ENCODE measurements at regions not wholly inside any gene's neighbourhood (a gene's known extent, or its start where the extent isn't known, plus 50 kb on each side); places are given as distances from the start of the nearest gene placed in this dataset.
"Not testable (repeated sequence)": the region's sequence is repeated elsewhere in the genome, so short reads cannot be mapped to it uniquely, and the experiment has no call there.

DNA sequence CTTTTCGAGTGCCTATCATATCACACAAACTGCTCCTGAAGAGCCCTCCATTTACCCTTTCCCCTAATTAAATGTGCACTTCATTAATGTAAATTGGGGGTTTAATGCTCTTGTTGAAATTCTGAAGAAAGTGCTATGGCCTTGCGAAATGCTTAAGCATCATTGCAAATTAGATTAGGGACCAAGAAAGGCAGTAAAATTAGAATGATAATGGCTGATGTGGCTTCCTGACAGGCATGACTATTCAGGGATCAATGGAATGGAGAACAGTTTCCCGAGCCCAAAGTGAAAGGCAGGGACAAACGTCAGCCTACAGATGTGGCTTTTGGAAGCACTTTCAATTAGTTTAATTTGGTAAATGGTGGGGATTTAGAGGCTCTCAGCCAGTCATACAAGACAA, 120.1 kb downstream of the NKX6-1 start:
- DNase-seq: no peak

DNA sequence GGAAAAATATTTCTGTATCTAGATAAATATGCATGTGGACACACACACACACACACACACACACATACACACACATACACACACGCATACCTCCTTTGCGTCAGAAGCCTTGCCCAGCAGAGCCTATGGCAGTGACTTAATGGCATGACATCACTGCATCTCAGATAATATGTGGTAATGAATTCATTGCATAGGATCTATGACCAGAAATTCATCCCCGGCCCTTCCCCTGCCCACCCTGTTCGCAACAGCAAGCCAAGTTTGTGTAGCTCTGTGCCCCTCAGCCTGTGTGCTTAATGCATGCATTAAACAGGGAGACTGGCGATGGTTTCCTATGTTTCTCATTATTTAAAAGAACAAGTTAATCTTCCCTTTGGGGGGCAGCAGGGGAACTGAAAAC, 120.7 kb downstream of the NKX6-1 start:
- no peak for DNase-seq

DNA sequence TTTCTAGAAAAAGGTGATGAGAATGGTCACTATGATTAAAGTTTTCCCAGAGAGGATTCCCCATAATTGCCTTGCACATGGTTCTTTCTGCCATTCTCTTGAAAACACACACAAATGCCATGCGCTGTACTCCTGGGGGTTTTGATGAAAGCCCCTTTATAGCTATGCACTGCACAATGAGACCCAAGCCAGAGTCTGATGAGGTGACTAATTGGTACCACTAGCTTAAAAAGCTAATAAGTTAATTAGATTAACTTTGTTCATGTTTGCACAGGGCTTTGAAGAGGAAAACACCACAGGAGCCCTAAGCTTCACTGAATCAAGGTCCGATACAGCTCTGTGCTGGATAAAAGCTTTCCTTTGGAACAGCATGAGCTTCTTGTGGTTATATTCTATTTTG, 132.2 kb downstream of the NKX6-1 start:
- no peak for DNase-seq

DNA sequence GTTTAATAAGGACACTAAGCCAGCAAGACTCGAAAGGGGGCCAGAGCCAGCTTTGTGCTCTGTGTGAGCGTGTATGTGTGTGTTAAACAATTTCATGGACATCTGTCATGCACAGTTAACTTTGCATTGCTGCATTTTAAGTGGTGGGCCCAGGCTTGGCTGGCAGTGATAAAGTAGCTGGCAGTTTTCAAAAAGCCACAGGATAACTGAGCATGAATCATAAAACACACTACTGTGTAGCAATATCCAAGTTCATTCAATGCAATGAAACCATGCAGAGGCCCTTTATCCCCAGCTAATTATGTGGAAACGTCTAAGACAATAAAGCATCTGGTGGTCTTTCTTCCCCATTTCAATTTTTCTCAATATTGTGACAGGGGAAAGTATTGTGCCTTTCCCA, 132.9 kb downstream of the NKX6-1 start:
- no peak for DNase-seq

DNA sequence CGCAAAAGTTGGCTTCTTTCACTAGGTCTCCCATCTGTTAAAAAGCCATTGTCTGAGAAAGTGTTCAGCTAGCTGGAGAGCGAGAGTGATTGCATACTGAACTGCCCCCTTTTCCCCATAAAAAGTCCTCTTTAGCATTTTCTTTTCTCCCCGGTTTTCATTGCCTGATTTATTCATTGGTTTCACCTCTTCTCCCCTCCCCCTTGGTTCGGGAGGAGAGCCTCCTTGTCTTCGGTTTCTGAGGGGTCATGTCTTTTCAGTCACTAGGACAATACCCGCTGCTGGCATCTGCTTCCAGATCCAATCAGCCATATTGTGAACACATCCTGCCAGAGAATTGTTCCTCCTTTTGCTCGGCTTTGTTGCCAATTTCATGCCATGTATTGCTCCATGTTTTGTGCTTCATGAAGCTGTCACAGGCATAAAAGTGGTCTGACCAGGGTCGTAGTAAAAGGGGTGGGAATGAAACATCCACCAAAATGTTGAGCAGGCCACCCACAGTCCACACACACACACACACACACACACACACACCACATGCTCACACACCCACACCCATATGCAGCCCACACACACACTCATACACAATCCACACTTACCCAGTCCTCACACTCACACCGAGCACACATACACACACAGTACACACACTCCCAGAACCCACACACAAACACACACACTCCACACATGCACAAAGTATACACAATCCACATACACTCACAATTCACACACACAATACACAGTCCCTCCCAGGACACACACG, 136.0 kb downstream of the NKX6-1 start:
- DNase-seq: no peak

DNA sequence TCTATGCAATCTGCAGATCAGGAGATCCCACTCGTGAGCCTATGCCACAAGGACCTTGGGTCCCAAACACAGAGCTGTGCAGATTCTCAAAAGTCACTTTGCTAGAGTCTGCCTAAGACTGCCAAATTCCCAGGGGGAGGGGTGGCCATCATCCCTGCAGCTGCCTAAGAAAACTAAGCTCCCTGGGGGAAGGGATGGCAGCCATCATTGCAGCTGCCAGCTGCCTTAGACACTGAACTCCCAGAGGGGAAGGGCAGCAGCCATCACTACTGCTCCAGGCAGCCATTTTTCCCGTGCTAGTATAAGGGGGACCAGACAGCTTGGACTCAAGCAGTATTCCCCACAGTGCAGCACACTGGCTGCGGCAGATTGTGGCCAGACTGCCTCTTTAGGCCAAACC, 156.9 kb downstream of the NKX6-1 start:
- DNase-seq: no peak

DNA sequence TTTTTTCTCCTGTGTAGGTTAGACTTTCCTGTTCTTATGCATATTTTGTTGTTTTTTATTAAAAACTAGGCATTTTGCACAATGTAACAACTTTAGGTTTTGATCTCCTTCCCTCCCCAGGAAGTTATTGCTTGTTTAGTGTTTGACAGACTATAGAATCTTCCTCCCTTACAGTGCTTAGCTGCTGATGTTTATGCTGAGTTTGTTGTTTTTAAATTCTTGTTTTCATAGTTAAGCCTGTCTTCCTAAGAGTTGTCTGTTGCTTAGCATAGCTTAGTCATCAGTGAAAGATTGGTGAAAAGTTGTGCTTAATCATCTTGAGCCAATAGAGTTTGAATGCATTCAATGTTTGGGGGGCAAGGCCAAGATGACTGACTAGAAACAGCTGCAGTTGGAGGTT, 157.5 kb downstream of the NKX6-1 start:
- DNase-seq: no peak

DNA sequence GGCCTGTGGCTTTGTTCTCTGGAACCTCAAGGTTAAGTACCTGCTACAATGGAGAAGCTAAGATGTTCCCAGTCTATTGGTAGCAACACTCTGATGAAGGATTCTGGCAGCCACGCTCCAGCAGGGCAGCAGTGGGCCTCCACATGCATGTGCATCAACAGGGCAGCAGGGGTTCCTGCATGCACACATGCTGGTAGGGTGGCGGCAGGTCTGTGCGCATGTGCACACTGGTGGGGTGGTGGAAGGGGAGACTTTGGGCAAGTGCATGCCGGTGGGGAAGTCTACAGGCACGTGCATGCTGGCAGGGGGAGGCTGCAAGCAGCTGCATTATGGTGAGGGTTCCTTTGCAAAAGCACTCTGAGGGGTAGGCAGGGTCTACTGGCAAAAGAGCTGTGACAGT, 160.7 kb downstream of the NKX6-1 start:
- no peak for DNase-seq

DNA sequence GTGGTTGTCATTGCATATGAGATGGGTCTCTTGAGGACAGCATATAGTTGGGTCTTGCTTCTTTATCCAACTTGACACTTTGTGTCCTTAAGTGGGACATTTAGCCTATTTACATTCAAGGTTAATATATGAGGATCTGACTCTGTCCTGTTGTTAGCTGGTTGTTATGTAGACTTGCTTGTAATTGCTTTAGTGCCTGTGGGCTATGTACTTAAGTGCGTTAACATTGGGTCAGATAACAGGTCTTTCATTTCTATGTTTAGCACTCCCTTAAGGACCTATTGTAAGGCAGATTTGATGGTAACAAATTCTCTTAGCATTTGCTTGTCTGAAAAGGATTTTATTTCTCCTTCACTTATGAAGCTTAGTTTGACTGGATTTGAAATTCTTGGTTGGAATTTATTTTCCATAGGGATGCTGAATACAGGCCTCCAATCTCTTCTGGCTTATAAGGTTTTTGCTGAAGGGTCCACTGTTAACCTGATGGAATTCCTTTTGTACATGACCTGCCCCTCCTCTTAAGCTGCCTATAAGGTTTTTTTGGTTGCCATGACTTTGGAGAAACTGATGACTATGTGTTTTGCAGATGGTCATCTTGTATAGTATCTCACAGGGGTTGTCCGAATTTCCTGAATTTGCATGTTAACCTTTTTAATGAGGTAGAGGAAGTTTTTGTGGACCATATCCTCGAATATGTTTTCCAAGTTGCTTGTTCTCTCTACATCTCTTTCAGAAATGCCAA, 162.0 kb downstream of the NKX6-1 start:
- DNase-seq: no peak

DNA sequence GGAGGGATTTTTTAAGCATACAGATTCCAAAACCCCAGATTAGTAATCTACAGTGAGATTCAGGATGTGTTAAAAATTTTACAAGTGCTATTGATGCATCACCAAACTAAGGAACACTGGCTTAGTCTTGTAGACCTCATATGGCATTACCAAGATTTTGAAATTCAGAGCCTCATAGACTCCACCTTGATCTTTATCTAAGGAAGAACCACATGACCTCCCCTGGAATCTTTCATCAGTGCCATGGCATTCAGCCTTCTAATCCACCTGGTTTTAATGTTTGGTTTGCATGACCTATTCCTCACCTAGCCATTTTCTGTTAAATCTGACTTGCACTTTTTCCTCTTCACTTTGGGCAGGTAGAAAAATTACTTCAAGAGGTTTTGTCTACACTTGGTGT, 171.6 kb downstream of the NKX6-1 start:
- no peak for DNase-seq

DNA sequence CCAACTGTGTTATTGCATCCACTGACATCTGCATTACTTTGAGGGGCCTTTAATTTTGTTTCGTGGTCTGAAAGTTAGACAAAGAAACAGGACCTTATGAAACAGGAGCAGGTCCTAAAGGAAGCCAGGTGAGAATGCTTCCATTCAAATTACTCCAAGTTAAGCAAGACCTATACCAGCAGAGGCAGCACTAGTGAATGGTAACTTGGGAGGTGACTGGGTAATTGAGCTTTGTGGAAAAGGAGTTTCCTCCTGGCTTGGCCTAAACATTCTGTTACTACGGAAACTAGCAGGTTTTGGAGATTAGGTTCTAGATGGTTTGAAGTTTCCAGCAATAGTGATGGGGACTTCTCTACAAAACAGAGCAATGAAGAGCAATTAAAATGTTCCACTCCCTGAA, 173.5 kb downstream of the NKX6-1 start:
- no peak for DNase-seq

DNA sequence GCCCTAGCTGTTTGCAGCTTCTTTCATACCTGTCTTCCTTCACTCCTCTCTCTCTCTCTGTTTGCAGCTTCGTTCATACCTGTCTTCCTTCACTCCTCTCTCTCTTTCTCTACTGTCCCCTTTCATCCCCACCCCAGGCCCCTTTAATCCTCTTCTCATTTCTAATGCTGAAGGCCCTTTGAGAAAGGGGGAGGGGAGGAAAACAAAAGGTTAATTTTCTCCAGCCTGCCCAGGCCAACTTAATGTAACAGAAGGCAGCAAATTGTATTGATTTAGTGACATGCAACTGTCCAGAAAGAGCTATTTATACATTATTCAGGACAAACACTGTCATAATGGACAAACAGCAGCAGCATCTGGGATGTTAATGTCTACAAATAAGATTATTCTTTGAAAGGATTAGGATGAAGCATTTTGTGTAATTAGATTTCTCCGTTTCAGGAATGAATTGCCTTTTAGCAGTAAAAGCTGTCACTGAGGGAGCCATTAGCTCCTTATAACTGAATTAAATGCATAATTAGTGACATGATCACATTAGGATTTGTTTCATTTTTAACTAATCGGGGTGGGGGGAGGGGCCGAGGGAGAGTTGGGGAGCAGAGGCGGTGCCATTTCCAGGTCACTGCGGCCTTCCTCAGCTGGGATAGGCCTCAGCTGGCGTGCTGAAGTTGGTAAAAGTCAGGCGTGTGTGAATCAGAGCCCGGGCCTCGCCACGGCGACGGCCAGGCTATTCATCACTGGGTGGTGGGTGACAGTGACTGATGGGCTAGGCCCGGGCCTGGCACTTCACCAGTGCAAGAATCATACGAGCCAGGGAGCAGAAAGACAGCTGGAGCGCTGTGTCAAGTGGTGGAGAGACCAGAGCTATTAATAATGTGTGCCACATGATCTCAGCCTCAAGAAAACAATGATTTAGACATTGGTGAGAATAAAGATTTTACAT, 174.5 kb downstream of the NKX6-1 start:
- no peak for DNase-seq

DNA sequence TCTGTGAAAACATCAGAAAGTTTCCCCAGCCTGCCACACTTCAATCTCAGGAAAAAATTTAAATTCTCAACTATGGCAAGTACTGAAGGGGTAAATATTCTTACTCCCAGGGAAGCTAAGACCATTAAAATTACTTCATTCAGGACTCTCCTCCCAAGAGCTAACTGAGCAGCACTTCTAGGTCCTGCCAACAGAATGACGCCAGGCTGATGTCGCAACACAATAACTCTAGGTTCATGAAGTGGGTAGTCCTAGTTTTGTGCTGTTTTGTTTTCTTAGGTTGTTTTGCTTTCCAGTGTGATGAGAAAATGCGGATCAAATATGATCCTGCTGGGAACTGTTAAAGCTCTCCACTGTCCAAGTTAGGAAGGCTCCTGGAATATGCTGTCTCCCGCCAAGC, 180.0 kb downstream of the NKX6-1 start:
- DNase-seq: no peak

DNA sequence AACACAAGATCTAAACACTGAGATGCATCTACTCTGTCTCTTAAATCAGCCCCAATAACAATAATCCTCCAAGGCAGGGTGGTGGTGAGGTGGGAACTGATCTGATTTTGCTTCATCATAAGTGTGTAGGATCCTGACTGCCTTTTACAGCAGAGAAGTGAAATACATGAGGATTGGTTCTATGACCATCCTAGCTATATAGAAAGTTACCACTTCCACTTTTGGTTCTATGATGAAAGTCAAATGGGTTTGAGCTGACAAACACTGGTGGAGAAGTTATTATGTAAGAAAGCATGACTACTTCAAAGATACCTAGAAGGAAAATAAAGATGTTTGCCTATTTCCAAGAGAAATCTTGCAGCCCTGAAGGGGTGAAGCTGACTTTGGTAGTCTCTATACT, 181.6 kb downstream of the NKX6-1 start:
- DNase-seq: no peak

DNA sequence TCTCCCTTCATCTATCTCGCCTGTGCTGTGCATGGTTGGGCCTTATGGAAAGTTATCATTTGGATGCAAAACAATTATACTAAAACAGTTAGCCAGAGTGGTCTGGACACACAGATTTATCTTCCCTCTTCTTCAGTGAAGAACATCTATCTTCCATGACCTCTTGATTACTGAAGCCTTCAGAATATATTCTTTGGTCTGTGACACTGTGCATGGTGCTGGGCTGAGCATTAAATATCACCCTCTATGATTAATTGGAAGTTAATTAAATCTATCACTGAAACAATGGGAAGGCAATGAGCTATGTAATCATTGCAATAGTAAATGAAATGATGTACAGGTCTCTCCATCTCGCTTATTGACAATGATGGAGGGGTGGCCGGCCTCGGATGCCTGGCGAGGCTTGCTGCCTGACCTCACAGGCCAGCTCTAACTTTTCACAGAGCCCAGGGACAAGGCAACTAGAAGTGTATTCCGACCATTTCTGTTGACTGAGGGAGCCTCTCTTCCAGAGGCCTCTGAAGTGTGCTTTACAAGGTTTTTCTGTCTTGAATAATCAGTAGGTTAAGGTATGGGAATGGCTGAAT, 186.6 kb downstream of the NKX6-1 start:
- no peak for DNase-seq

DNA sequence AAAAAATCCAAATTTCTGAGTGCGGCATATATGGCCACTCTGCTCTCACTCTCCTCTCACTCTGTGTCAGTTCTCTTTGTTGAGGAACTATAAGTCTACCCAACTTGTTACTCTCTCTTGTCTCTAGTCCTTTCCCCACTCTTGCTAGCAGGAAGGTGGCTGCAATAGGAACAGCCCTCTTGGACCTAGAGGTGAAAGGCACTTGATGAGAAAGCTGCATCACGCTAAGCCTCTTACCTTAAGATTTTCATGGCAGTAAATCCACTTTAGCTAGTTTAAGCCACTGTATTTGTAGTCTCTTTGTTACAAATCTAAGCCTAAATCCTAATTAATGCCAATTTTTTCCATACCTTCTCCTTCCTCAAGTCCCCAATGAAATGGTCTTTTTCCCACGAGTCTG, 189.9 kb downstream of the NKX6-1 start:
- DNase-seq: no peak

DNA sequence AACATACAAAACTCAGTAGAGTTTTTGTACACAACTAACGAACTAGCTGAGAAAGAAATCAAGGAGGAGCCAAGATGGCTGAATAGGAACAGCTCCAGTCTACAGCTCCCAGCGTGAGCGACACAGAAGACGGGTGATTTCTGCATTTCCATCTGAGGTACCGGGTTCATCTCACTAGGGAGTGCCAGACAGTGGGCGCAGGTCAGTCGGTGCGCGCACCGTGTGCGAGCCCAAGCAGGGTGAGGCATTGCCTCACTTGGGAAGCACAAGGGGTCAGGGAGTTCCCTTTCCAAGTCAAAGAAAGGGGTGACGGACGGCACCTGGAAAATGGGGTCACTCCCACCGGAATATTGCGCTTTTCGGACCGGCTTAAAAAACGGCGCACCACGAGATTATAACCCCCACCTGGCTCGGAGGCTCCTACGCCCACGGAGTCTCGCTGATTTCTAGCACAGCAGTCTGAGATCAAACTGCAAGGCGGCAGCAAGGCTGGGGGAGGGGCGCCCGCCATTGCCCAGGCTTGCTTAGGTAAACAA, 200.3 kb downstream of the NKX6-1 start:
- not testable (repeated sequence) for DNase-seq

DNA sequence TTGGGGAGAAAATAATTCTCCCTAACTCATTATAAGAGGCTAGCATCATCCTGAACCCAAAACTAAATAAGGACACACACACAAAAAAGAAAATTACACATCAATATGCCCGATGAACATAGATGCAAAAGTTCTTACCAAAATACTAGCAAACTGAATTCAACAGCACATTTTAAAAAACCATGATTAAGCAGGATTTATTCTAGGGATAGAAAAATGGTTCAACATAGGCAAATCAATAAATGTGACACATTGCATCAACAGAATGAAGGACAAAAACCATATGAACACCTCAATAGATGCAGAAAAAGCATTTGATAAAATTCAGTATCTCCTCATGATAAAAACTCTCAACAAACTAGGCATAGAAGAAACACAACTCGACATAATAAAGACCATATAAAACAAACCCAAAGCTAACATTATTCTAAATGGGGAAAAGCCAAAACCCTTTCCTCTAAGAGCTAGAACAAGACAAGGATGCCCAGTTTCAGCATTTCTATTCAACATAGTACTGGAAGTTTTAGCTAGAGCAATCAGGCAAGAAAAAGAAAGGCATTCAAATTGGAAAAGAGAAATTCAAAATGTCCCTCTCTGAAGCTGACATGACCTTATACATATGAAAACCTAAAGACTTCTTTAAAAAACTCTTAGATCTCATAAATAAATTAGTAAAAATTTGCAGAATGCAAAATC, 200.9 kb downstream of the NKX6-1 start:
- no peak for DNase-seq

DNA sequence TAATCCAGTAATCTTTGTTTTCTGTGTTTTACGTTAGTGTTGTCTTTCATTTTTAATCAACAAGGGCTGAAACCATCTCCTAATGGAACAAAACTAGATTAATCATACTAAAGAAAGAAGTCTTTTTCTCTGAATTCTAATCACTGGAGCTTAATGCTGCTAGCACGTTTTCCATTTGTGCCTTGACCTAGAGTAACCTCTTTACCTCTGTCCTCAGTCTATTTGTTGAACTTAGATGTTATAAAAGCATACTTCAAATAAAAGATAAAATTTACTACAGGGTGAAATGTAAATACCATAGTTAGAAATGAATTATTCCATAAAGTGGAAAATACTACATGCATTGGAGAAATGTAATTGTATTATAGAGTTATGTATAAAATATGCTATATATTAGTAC, 207.1 kb downstream of the NKX6-1 start:
- no peak for DNase-seq

DNA sequence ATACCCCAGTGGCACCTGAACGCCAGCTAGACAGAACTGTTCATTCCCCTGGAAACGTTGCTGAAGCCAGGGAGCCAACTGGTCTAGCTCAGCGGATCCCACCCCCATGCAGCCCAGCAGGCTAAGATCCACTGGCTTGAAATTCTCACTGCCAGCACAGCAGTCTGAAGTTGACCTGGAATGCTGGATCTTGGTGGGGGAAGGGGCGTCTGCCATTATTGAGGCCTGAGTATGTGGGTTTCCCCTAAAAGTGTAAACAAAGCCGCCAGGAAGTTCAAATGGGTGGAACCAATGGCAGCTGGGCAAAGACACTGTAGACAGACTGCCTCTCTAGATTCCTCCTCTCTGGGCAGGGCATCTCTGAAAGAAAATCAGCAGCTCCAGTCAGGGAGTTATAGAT, 213.0 kb downstream of the NKX6-1 start:
- no peak for DNase-seq

DNA sequence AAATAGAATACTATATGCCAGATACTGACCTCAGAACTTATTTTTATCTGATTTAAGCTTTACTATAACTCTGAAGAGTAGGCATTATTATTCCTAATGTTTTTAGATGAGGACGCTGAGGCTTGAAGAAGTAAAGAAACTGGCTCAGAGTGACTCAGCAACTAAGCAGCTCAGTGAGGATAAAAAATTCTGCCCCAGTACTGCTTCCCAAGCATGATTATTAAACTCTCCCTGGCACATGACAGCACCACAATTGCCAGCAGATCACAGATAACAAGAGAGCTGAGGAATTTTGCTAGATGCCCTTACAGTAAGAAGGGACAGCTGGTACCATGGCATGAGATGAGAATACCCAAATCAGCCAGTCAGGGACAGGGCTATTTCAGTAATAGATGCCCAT, 219.4 kb downstream of the NKX6-1 start:
- DNase-seq: no peak

DNA sequence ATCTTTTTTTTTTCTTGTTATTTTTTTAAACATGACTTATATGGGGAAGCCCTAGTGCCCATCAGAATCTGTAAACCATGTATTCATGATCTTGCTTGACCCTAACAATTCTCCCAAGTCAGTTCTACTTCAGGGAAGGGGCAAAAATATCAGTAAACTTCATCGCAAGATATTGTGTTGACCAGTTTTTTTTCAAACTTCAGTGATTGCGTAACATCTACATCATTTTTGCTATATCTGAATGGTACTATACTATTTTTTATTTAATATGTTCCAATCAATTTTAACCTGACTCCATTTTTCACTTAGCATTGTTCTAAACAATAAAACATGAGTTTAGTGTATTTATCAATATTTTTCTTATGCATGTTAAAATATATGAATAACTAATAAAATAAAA, 221.2 kb downstream of the NKX6-1 start:
- no peak for DNase-seq
